Activated CD4-positive, alpha-beta memory T cell treated with anti-CD3 and anti-CD28 coated beads for 36 hours (primary cell): ENCODE measurements at regions not wholly inside any gene's neighbourhood (a gene's known extent, or its start where the extent isn't known, plus 50 kb on each side); places are given as distances from the start of the nearest gene placed in this dataset.

Source experiments
- CTCF ChIA-PET: fragments of 350-600 bp; sonication (Branson Sonifier 250); formaldehyde crosslinking; loops from one replicate; lab custom pipeline; 2021; ENCODE audit warnings: antibody characterized with exemption, inconsistent platforms; lab: Charles Lee
- POLR2A ChIA-PET: fragments of 350-600 bp; sonication (Branson Sonifier 250); formaldehyde crosslinking; loops from one replicate; lab custom pipeline; 2021; ENCODE audit warnings: antibody characterized with exemption; lab: Charles Lee
- DNase-seq: peaks from one replicate; pipeline ENCODE4 v3.0.0-alpha.2; 2020
- H3K27ac Mint-ChIP-seq: one replicate; pipeline ENCODE4 v1.8.0; 2021; ENCODE audit warnings: mixed read lengths
- H3K27me3 Mint-ChIP-seq: one replicate; pipeline ENCODE4 v1.8.0; 2021; ENCODE audit warnings: mixed read lengths
- H3K36me3 Mint-ChIP-seq: one replicate; pipeline ENCODE4 v1.8.0; 2021; ENCODE audit warnings: mixed read lengths
- H3K4me1 Mint-ChIP-seq: one replicate; pipeline ENCODE4 v1.8.0; 2021; ENCODE audit warnings: low read depth, mixed read lengths
- H3K4me3 Mint-ChIP-seq: one replicate; pipeline ENCODE4 v1.8.0; 2021; ENCODE audit warnings: mild to moderate bottlenecking, mixed read lengths
- H3K9me3 Mint-ChIP-seq: one replicate; pipeline ENCODE4 v1.8.0; 2021; ENCODE audit warnings: mixed read lengths
- intact Hi-C: fragments of 100-400 bp; cut with micrococcal nuclease; formaldehyde crosslinking; loops from one replicate; pipeline ENCODE4 v1.15.1; 2023

DNA sequence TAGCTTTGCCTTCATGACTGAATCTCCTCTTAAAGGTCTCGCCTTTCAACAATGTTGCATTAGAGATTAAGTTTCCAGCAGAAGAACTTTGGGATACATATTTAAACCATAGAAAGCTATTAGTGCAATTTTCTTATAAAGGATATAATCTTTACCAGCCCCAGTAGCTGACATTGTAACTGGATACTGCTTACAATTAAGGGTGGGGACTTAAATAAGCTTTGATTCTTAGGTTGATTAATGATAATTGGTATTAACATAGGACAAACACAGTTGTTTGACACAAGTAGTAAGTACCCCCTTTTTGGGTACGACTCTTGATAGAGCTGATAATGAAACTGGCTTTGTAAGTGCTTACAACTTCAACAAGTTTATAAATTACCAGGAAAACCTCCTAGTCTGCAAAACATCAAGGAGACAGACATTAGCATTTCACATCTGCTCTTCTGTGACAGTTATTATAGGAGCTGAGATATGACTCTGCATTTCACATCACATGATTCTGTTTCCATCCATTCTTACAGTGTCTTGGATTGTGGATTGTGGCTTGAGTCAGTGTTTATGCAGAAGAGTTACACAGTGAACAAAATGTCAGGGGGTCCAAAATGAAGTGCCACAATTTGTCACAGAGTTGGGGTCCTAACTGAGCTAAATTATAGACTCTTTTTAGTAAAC is 249.1 kb upstream of the E2F7 start:
- Mint-ChIP-seq H3K27ac (no peak overlapping the region), H3K36me3 (no peaks in the 10 kb centered on the region), H3K4me3 (no peak overlapping the region), H3K9me3 (no peaks in the 10 kb centered on the region), H3K4me1 (no peaks in the 10 kb centered on the region), H3K27me3 (peaks cover 1% of the 10 kb centered on the region)
- no peak for DNase-seq
- CTCF ChIA-PET = interaction anchor here (1.4 kb wide), 1 partner anchor 10 kb away, joined by 3 read pairs; no protein-coding TSS in a partner anchor
- intact Hi-C loops = no loop called here
- POLR2A ChIA-PET = no interaction called here

DNA sequence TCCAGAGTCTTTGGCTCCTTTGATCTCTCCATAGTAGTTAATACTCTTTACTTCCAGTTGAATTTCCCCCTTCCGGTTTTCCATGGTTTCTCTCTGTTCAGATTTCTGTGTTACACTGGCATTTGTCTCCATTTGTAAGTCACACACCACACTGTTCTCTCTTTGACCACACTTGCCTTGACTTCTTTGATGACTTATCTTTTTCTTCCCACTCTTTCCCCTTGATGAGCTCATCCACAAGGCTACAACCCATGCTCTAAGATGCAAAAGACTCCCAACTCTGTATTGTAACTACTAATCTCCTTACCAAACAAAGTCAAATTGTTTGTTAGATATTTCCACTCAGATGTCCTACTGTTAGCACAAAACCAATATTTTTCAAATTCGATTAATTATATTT is 242.7 kb upstream of the E2F7 start:
- ChIA-PET CTCF (no interaction called here), POLR2A (interaction anchor here (0.6 kb wide), 1 partner anchor 134 kb away, joined by 6 read pairs; no protein-coding TSS in a partner anchor)
- no peaks in the 10 kb centered on the region for H3K9me3 Mint-ChIP-seq
- H3K27ac Mint-ChIP-seq = no peak overlapping the region
- no peaks in the 10 kb centered on the region for H3K36me3 Mint-ChIP-seq
- no peaks in the 10 kb centered on the region for H3K4me1 Mint-ChIP-seq
- peaks cover 1% of the 10 kb centered on the region for H3K27me3 Mint-ChIP-seq
- DNase-seq = no peak
- H3K4me3 Mint-ChIP-seq = no peak overlapping the region
- intact Hi-C loops = no loop called here

DNA sequence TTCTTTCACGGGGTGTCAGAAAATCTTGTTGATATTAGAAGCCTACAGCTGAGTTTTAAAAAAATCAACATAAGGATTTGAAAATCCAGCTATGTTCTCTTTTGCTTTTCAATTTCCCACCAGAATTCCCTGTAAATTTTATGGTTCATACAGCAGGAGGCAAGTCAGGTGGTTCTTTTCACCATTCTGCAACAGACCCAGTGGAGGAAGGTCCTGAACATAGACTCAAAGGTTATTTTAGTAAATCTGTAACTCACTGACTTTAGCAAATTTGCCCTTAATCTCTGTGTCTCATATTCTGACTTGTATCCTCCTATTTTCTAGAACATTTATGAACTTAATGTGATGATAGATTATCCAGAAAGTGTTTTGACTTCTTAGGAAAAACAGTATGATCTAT is 235.4 kb upstream of the E2F7 start:
- H3K27ac Mint-ChIP-seq = no peak overlapping the region
- no peaks in the 10 kb centered on the region for H3K9me3 Mint-ChIP-seq
- intact Hi-C loops = no loop called here
- H3K4me3 Mint-ChIP-seq = no peak overlapping the region
- POLR2A ChIA-PET = no interaction called here
- H3K27me3 Mint-ChIP-seq = peaks cover 2% of the 10 kb centered on the region
- CTCF ChIA-PET = no interaction called here
- no peak for DNase-seq
- H3K36me3 Mint-ChIP-seq = no peaks in the 10 kb centered on the region
- H3K4me1 Mint-ChIP-seq = no peaks in the 10 kb centered on the region

DNA sequence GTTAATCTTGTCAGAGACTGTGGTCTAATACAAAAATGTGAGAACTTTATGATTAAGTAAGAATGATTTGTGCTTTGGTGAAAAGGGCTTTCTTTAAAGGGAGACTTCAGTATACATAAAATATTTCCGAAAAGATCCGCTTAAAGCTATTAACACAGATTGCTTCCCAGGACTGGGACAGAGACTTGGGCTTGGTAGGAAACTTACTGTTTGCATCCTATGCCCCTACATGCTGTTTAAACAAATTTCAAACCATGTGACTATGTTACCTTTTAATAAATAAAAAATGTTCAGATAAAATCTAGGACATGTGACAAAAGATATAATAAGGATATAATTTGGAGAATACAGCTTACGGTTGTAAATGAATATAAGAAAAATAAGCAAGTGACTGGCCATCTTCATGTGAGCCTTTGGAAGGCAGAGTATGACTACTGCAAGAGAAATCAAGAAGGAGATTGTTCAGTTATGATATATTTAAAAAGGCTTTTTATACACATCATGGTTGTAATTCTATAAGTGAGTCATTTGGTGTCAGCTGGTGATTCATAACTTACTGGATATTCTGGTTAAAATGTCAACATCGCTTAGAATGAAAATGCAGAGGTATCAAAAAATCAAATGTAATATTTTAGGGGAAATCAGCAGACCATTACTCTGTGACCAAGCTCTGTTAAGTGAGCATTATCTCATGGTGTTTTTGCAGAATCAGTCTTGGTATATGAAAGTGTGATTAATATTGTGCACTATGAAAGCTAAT is 234.7 kb upstream of the E2F7 start:
- no peak for DNase-seq
- Mint-ChIP-seq H3K27ac (no peak overlapping the region), H3K9me3 (no peaks in the 10 kb centered on the region), H3K27me3 (peaks cover 2% of the 10 kb centered on the region), H3K36me3 (no peaks in the 10 kb centered on the region), H3K4me3 (no peak overlapping the region), H3K4me1 (no peaks in the 10 kb centered on the region)
- ChIA-PET CTCF (no interaction called here), POLR2A (no interaction called here)
- intact Hi-C loops = no loop called here

DNA sequence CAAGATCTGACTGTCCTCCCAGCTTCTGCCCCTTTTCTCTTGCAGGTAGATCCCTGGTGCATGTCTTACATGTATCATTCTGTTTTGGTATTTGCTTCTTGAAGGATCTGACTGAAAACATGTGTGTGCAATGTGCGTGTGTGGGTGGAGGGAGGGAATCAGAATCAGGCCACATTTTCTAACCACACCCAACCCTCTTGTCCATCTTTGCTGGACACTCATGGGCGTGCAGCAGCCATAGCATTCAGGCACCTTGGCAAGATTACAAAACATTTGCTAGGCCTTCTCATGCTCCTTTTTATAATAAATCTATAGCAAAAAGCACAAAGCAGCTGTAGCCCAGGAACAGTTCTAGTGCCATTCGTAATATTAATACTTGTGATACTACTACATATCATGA is 233.6 kb upstream of the E2F7 start:
- no peak overlapping the region for H3K4me3 Mint-ChIP-seq
- H3K36me3 Mint-ChIP-seq = no peaks in the 10 kb centered on the region
- intact Hi-C loops = no loop called here
- ChIA-PET POLR2A (no interaction called here), CTCF (no interaction called here)
- no peak for DNase-seq
- H3K27ac Mint-ChIP-seq = no peak overlapping the region
- H3K4me1 Mint-ChIP-seq = no peaks in the 10 kb centered on the region
- H3K9me3 Mint-ChIP-seq = no peaks in the 10 kb centered on the region
- H3K27me3 Mint-ChIP-seq = peaks cover 2% of the 10 kb centered on the region

DNA sequence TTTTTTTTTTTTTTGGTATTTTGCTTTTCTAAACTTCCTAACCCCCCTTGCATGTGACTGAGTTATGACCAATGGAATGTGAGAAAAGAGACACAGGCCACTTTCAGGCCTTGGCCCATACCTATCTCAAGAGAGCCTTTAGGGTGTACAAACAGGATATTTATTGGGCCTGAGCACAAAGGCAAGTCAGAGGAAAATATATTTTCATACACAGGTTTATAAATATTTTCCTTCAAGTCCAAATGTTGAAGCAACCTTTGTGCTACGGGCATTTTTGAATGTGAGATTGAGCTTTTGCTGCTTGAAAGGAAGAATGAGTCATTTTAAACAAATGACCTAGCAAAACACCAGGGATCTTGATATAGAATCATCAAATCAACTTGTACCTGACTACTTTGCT is 228.6 kb upstream of the E2F7 start:
- intact Hi-C loops = no loop called here
- Mint-ChIP-seq H3K4me3 (no peak overlapping the region), H3K36me3 (no peaks in the 10 kb centered on the region), H3K27ac (no peak overlapping the region), H3K27me3 (peaks cover 2% of the 10 kb centered on the region), H3K4me1 (no peaks in the 10 kb centered on the region), H3K9me3 (peaks cover under 1% of the 10 kb centered on the region)
- ChIA-PET CTCF (no interaction called here), POLR2A (no interaction called here)
- no peak for DNase-seq

DNA sequence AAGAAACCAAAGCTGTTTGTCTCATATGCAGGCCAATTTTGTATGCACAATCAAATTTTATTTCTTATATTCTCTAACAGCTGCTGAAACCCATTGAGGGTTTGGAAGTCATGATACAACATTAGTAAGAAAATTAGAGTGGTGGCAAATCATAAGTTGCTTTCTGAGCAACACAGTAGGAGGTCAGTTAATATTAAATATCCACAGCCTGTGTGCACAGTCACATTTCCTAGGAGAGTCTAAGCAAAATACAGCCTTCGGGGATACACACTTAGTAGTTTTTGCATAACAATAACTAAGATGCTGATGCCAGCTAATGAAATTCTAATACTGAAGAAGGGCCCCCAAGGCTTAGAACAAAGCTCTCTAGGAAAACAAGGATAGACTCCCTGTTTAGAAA is 209.6 kb upstream of the E2F7 start:
- CTCF ChIA-PET = no interaction called here
- Mint-ChIP-seq H3K4me3 (no peak overlapping the region), H3K27me3 (no peaks in the 10 kb centered on the region), H3K27ac (no peak overlapping the region), H3K4me1 (no peaks in the 10 kb centered on the region), H3K9me3 (no peaks in the 10 kb centered on the region), H3K36me3 (no peaks in the 10 kb centered on the region)
- POLR2A ChIA-PET = no interaction called here
- intact Hi-C loops = no loop called here
- DNase-seq = no peak

DNA sequence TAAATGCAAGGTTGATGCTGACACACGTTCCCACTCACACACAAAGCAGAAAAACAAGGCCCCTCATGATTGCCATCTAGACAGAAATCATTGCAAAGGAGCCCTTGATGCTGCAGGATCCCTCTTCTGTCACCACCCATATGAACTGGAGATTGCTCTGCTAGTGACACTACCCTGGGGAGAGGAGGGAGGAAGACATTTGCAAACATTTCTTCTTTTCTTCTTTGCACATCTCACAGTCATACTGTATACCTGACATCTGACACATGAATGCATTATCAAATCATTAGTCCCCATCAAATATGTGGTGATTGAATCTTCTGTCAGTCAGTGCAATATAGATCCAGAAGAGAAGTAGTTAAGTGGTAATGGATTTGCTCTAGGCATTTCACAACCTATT is 208.5 kb upstream of the E2F7 start:
- no peak overlapping the region for H3K4me3 Mint-ChIP-seq
- ChIA-PET POLR2A (no interaction called here), CTCF (no interaction called here)
- intact Hi-C loops = no loop called here
- H3K27me3 Mint-ChIP-seq = no peaks in the 10 kb centered on the region
- no peak overlapping the region for H3K27ac Mint-ChIP-seq
- no peaks in the 10 kb centered on the region for H3K36me3 Mint-ChIP-seq
- H3K9me3 Mint-ChIP-seq = no peaks in the 10 kb centered on the region
- H3K4me1 Mint-ChIP-seq = no peaks in the 10 kb centered on the region
- DNase-seq = no peak

DNA sequence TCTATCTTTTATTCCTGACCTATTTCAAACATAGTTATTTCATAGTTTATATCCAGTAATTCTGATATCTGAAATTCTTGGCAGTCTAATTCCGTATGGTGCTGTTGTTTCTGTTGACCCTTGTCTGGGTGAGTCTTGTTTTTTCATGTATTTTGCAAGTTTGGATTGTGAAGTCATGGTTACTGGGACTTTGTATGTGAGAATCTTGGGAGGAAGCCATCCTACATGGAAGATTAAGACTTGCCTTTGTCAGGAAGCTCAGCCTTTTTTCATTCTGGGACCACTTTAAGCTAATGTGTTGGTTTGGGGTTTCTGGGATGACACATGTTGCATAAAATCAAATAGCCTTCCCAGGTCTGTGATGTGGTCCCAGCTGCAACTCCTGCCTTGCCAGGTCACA is 191.6 kb upstream of the E2F7 start:
- Mint-ChIP-seq H3K36me3 (no peaks in the 10 kb centered on the region), H3K9me3 (peaks cover 6% of the 10 kb centered on the region), H3K4me1 (no peaks in the 10 kb centered on the region), H3K27ac (no peak overlapping the region), H3K27me3 (no peaks in the 10 kb centered on the region), H3K4me3 (no peak overlapping the region)
- intact Hi-C loops = no loop called here
- no peak for DNase-seq
- ChIA-PET CTCF (no interaction called here), POLR2A (no interaction called here)

DNA sequence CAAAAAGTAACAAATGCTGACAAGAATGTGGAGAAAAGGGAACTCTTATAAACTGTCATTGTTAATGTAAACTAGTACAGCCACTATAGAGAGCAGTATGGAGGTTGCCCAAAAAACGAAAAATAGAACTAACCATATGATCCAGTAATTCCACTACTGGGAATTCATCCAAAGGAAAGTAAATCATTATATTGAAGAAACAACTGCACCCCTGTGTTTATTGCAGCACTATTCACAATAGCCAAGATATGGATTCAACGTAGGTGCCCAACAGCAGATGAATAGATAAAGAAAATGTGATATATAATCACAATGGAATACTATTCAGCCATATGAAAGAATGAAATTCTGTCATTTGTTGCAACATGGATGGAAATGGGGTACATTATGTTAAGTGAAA is 188.0 kb upstream of the E2F7 start:
- no peak overlapping the region for H3K4me3 Mint-ChIP-seq
- CTCF ChIA-PET = no interaction called here
- DNase-seq = no peak
- intact Hi-C loops = no loop called here
- POLR2A ChIA-PET = no interaction called here
- no peak overlapping the region for H3K27ac Mint-ChIP-seq
- H3K9me3 Mint-ChIP-seq = no peaks in the 10 kb centered on the region
- no peaks in the 10 kb centered on the region for H3K36me3 Mint-ChIP-seq
- no peaks in the 10 kb centered on the region for H3K27me3 Mint-ChIP-seq
- no peaks in the 10 kb centered on the region for H3K4me1 Mint-ChIP-seq

DNA sequence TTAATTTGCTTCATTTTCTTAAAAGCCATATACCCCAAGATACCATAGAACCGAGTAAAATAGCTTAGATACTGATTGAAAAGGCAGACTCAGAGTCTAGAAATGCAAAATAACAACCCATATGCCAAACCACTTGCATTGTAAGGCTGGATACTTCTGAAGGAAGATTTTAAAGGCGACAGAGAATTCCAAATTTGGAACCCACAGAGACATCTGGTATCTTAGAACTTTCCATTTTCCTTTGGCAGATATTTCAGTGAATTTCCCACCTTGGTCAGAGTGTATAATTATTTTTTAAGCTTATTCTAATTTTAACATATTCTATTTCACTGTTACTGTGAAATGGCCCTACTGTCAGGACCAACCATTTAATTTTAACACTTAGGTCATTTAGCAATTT is 186.4 kb upstream of the E2F7 start:
- POLR2A ChIA-PET = no interaction called here
- H3K36me3 Mint-ChIP-seq = no peaks in the 10 kb centered on the region
- DNase-seq = no peak
- CTCF ChIA-PET = no interaction called here
- no peak overlapping the region for H3K27ac Mint-ChIP-seq
- H3K4me1 Mint-ChIP-seq = no peaks in the 10 kb centered on the region
- no peak overlapping the region for H3K4me3 Mint-ChIP-seq
- intact Hi-C loops = no loop called here
- H3K27me3 Mint-ChIP-seq = no peaks in the 10 kb centered on the region
- no peaks in the 10 kb centered on the region for H3K9me3 Mint-ChIP-seq

DNA sequence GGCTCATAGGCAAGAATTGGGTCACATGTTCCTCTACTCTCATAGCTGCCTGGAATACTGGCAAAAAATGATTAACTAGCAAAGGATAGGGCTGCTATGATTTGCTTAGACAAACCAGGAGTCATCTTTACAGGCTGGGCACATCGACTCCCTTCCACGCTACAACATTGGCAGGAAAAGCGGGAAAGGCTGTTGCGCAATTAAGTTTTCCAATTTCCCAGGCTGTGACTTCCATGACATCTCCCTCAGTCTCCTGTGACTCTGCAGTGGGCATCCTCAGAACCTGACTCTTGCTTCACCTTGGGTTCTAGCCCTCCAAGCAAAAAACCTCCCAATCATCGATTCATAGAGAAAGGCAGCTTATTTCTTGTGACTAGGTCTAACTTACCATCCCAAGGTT is 184.5 kb upstream of the E2F7 start:
- Mint-ChIP-seq H3K27me3 (no peaks in the 10 kb centered on the region), H3K36me3 (no peaks in the 10 kb centered on the region), H3K4me1 (no peaks in the 10 kb centered on the region), H3K9me3 (no peaks in the 10 kb centered on the region), H3K4me3 (no peak overlapping the region), H3K27ac (no peak overlapping the region)
- ChIA-PET CTCF (no interaction called here), POLR2A (no interaction called here)
- intact Hi-C loops = no loop called here
- DNase-seq = no peak

DNA sequence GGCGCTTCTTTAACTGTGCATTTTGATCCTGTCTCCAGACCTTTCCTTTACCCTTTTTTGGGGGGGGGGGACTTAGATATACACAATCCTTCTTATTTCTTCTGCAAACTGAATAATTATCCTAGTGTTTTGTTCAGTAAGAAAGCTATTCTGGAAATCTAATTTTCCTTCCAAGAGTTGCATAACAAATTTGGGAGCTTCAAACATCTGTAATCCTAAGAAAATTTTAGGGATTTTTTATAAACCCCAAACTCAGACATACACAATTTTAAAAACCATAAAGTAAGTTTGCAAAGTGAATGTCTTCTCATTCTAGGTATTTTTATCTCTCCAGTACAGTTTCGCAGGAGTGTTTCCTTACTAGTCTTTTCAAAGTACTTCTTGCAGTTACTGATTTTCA is 182.7 kb upstream of the E2F7 start:
- ChIA-PET POLR2A (no interaction called here), CTCF (no interaction called here)
- intact Hi-C loops = no loop called here

More for the DNA sequence above, 182.7 kb upstream of the E2F7 start:
- no peak for DNase-seq
- Mint-ChIP-seq H3K4me3 (no peak overlapping the region), H3K27ac (no peak overlapping the region), H3K36me3 (no peaks in the 10 kb centered on the region), H3K4me1 (no peaks in the 10 kb centered on the region), H3K27me3 (no peaks in the 10 kb centered on the region), H3K9me3 (no peaks in the 10 kb centered on the region)
